Stimulated activated naive B cell treated with anti-CD40 and anti-IgM and Interleukin-4, amounts not matched to agents 10 μg/mL and 1 μg/mL and 100 μg/mL, for 72 hours (primary cell): ENCODE measurements at regions not wholly inside any gene's neighbourhood (a gene's known extent, or its start where the extent isn't known, plus 50 kb on each side); places are given as distances from the start of the nearest gene placed in this dataset.

ENCODE experiments used
- ATAC-seq, 2 donors: fragments of 150-1000 bp; cut with Tn5 transposase; replicated peaks; 2 replicates each; pipeline ENCODE4 v1.10.0; 2021; ENCODE audit warnings: moderate library complexity in 1 of 2
- DNase-seq: peaks from one replicate; pipeline ENCODE4 v3.0.0; 2021
- H3K27ac Mint-ChIP-seq: one replicate; pipeline ENCODE4 v1.8.0; 2022; ENCODE audit warnings: mild to moderate bottlenecking, mixed read lengths
- H3K27me3 Mint-ChIP-seq, 2 donors: one replicate each; pipeline ENCODE4 v1.8.0; 2022; ENCODE audit warnings: mixed read lengths in 2 of 2
- H3K36me3 Mint-ChIP-seq, 2 donors: one replicate each; pipeline ENCODE4 v1.8.0; 2022; ENCODE audit warnings: mixed read lengths in 2 of 2, mild to moderate bottlenecking in 1 of 2
- H3K4me1 Mint-ChIP-seq, 2 donors: one replicate each; pipeline ENCODE4 v1.8.0; 2022; ENCODE audit warnings: mixed read lengths in 2 of 2, mild to moderate bottlenecking in 1 of 2
- H3K4me3 Mint-ChIP-seq, 2 donors: one replicate each; pipeline ENCODE4 v1.8.0; 2022; ENCODE audit warnings: mild to moderate bottlenecking in 2 of 2, mixed read lengths in 2 of 2, moderate library complexity in 1 of 2
- H3K9me3 Mint-ChIP-seq, 2 donors: one replicate each; pipeline ENCODE4 v1.8.0; 2022; ENCODE audit warnings: mixed read lengths in 2 of 2, mild to moderate bottlenecking in 1 of 2

GRCh38 chr12:115588131-115588530, 689.4 kb downstream of the MED13L start:
- Mint-ChIP-seq H3K36me3 (no peaks in the 10 kb centered on the region), H3K27ac (no peak overlapping the region), H3K27me3 (peaks cover 7 to 17% of the 10 kb centered on the region in 2 donors), H3K4me1 (no peaks in the 10 kb centered on the region), H3K4me3 (no peak overlapping the region), H3K9me3 (peaks cover 8 to 14% of the 10 kb centered on the region in 2 donors)
- DNase-seq (no peak), ATAC-seq (no peak)

DNA sequence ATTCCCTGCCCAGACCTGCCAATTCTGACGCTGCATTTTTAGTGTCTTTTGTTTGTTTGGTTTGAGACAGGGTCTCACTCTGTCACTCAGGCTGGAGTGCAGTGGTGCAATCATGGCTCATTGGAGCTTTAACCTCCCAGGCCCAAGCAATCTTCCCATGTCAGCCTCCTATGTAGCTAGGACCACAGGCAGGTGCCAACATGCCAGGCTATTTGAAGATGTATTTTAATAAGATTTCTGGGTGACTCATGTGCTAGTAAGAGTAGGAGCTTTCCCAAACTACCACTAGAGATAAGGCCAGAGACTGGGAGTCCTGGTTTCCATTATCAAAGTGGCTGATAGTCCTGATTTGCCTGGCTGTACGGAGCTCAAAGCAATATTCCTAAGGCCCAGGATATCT, 693.3 kb downstream of the MED13L start:
- DNase-seq (no peak), ATAC-seq (no peak)
- Mint-ChIP-seq H3K9me3 (peaks cover 0 to 5% of the 10 kb centered on the region in 2 donors), H3K4me1 (no peaks in the 10 kb centered on the region), H3K27ac (no peak overlapping the region), H3K4me3 (no peak overlapping the region), H3K36me3 (no peaks in the 10 kb centered on the region), H3K27me3 (peaks cover 7 to 17% of the 10 kb centered on the region in 2 donors)

- Mint-ChIP-seq H3K9me3 (peaks cover 0 to 4% of the 10 kb centered on the region in 2 donors), H3K27me3 (peaks cover 7 to 17% of the 10 kb centered on the region in 2 donors), H3K36me3 (no peaks in the 10 kb centered on the region), H3K27ac (no peak overlapping the region), H3K4me1 (no peaks in the 10 kb centered on the region), H3K4me3 (no peak overlapping the region)
- no peak for DNase-seq
- ATAC-seq = no peak
Measured at GRCh38 chr12:115583591-115583990, 693.9 kb downstream of the MED13L start.

DNA sequence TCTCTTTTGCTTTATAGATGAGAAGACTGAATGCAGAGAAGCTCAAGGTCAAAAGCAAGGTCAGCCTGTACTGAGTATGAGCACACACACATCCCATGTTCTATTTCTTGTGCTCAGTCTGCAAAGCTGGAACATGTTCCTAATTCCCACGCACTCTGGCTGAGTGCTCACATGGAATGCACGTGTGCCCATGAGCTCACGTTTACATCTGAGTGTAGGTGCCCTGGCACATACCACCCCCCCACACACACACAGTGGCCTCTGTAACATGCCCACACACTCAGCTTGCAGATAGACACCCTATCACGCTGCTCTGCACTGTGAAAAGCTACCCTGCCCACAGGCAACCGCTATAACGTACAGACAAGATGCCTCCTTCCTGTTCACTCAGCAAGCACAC, 700.1 kb downstream of the MED13L start:
- Mint-ChIP-seq H3K4me3 (no peak overlapping the region), H3K4me1 (no peaks in the 10 kb centered on the region), H3K9me3 (no peaks in the 10 kb centered on the region), H3K27me3 (peaks cover 0 to 7% of the 10 kb centered on the region in 2 donors), H3K27ac (no peak overlapping the region), H3K36me3 (no peaks in the 10 kb centered on the region)
- no peak for ATAC-seq
- no peak for DNase-seq

- H3K27me3 Mint-ChIP-seq = peaks cover 0 to 7% of the 10 kb centered on the region in 2 donors
- H3K4me3 Mint-ChIP-seq = no peak overlapping the region
- H3K27ac Mint-ChIP-seq = no peak overlapping the region
- H3K36me3 Mint-ChIP-seq = peaks cover 0 to 4% of the 10 kb centered on the region in 2 donors
- DNase-seq = no peak
- peaks cover 4 to 6% of the 10 kb centered on the region in 2 donors for H3K9me3 Mint-ChIP-seq
- no peaks in the 10 kb centered on the region for H3K4me1 Mint-ChIP-seq
- ATAC-seq = no peak
Measured at GRCh38 chr12:115574826-115575225, 702.7 kb downstream of the MED13L start.

DNA sequence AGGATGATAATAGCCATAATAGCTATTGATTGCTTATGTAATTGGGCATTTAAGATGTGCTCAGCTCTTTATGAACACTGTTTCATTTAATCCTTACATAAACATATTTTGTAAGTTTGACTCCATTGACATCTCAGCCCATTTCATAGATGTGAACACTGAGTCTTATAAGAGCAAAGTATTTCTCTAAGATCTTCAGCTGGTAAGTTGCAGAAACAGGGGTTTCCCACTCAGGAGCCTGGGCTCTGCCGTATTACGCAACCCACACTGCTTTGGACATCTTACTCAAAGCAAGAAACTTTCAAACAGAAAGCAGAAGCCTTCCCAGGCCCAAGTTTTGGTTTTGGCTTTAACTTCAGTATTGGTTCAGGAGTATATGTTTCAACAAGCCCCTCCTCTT, 705.1 kb downstream of the MED13L start:
- DNase-seq (no peak), ATAC-seq (no peak)
- no peak overlapping the region for H3K27ac Mint-ChIP-seq
- H3K27me3 Mint-ChIP-seq = peaks cover 0 to 4% of the 10 kb centered on the region in 2 donors
- H3K4me1 Mint-ChIP-seq = no peaks in the 10 kb centered on the region
- H3K9me3 Mint-ChIP-seq = peaks cover 4 to 6% of the 10 kb centered on the region in 2 donors
- no peak overlapping the region for H3K4me3 Mint-ChIP-seq
- H3K36me3 Mint-ChIP-seq = peaks cover 0 to 4% of the 10 kb centered on the region in 2 donors

DNA sequence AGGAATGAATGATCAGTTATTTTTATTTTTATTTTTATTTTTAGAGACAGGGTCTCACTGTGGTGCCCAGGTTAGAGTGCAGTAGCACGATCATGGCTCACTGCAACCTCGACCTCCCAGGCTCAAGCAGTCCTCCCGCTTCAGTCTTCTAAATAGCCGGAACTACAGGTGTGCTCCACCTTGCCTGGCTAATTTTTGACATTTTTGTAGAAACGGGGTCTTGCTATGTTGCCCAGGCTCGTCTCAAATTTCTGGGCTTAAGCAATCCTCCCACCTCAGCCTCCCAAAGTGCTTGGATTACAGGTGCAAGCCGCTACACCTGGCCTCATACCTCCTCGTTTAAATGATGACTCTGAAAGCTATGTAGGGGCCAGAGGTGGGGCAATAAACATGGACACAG, 706.0 kb downstream of the MED13L start:
- H3K36me3 Mint-ChIP-seq = peaks cover 0 to 4% of the 10 kb centered on the region in 2 donors
- H3K27me3 Mint-ChIP-seq = peaks cover 0 to under 1% of the 10 kb centered on the region in 2 donors
- peaks cover 4 to 6% of the 10 kb centered on the region in 2 donors for H3K9me3 Mint-ChIP-seq
- DNase-seq (no peak), ATAC-seq (no peak)
- no peaks in the 10 kb centered on the region for H3K4me1 Mint-ChIP-seq
- H3K27ac Mint-ChIP-seq = no peak overlapping the region
- H3K4me3 Mint-ChIP-seq = no peak overlapping the region

- H3K4me1 Mint-ChIP-seq = no peaks in the 10 kb centered on the region
- H3K9me3 Mint-ChIP-seq = peaks cover 4 to 6% of the 10 kb centered on the region in 2 donors
- H3K27ac Mint-ChIP-seq = no peak overlapping the region
- DNase-seq (no peak), ATAC-seq (no peak)
- H3K27me3 Mint-ChIP-seq = peaks cover 0 to 3% of the 10 kb centered on the region in 2 donors
- H3K4me3 Mint-ChIP-seq = no peak overlapping the region
- H3K36me3 Mint-ChIP-seq = peaks cover 0 to 4% of the 10 kb centered on the region in 2 donors
Measured at GRCh38 chr12:115571027-115571426, 706.5 kb downstream of the MED13L start.

- ATAC-seq (no peak), DNase-seq (no peak)
- no peaks in the 10 kb centered on the region for H3K4me1 Mint-ChIP-seq
Measured at GRCh38 chr12:115570069-115570777, 707.3 kb downstream of the MED13L start.

DNA sequence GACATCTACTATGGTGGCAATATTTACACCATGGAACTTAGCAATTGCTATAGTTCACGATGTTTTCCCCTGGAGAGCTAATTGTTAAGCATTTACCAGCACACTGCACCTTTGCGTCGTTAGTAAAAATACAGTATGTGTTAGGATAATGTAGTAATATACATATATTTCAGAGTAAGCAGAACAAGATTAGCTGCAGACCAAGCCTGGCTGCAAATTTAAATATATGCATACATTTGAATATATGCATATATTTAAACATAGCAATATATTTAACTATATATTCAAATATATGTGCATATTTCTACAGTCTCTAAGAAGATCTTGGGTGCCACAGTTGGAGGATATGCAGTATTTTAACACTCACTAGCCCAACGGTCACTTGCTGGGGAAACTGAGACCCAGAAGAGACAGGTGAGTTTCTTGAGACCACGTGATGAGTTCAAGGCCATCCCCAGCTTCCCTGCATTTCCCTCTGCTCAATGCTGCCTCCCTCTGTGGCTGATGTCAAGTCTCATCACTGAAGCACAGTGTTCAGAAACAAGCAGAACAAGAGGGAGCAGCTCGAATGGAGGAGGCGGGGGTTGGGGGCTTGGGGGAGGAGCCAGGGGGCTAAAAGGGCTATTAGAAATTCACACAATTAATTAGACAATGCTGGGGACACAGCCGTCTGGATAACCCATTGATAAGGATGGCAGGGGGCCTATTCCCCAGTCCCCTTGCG, 708.0 kb downstream of the MED13L start:
- H3K27me3 Mint-ChIP-seq = peaks cover 0 to 8% of the 10 kb centered on the region in 2 donors
- H3K4me3 Mint-ChIP-seq = no peak overlapping the region
- ATAC-seq (no peak), DNase-seq (no peak)
- no peak overlapping the region for H3K27ac Mint-ChIP-seq
- peaks cover 4 to 6% of the 10 kb centered on the region in 2 donors for H3K9me3 Mint-ChIP-seq
- peaks cover 0 to 4% of the 10 kb centered on the region in 2 donors for H3K36me3 Mint-ChIP-seq
- no peaks in the 10 kb centered on the region for H3K4me1 Mint-ChIP-seq

More at GRCh38 chr12:115570069-115570777, 707.3 kb downstream of the MED13L start:
- Mint-ChIP-seq H3K36me3 (peaks cover 0 to 4% of the 10 kb centered on the region in 2 donors), H3K4me3 (no peak overlapping the region), H3K9me3 (peaks cover 4 to 6% of the 10 kb centered on the region in 2 donors), H3K27me3 (peaks cover 0 to 8% of the 10 kb centered on the region in 2 donors), H3K27ac (no peak overlapping the region)

DNA sequence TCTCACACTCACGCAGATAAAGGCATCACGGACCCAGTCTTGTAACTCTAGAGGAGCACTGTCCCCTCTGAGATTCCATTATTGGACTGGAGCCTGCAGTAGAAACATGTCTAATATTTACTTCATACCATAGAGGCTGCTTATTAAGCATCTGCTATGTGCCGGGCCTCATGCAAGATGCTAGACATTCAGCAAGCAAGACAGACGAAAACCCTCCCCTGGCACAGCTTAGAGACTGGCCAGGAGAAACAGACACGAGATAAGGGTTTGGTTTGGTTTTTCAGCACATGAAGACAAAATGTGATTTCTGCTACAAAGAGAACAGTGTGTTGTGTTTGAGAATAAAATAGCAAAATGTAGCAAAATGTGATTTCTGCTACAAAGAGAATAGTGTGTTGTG, 719.2 kb downstream of the MED13L start:
- no peaks in the 10 kb centered on the region for H3K9me3 Mint-ChIP-seq
- no peak for DNase-seq
- H3K4me3 Mint-ChIP-seq = no peak overlapping the region
- ATAC-seq = no peak
- no peaks in the 10 kb centered on the region for H3K27me3 Mint-ChIP-seq
- no peak overlapping the region for H3K27ac Mint-ChIP-seq
- H3K4me1 Mint-ChIP-seq = no peaks in the 10 kb centered on the region
- H3K36me3 Mint-ChIP-seq = no peaks in the 10 kb centered on the region

DNA sequence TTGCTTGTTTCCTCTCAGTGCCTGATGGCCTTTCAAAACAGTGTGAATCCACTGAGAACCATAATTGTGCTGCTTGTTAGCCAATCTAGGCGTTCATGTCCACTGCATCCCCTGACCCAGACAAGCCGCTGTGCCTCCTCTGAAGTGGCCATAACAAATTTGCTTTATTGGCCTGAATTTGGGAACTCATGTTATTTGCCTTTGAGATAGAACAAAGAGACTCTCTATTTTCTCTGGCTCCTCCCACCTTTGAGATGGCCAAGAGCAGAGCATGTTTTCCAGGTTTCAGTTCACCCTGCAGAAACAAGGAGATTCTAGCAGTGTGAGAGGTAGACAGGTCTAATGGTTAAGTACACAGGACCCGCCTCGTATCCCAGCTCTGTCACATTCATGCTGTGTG, 723.9 kb downstream of the MED13L start:
- H3K27ac Mint-ChIP-seq = no peak overlapping the region
- H3K27me3 Mint-ChIP-seq = no peaks in the 10 kb centered on the region
- ATAC-seq (no peak), DNase-seq (no peak)
- H3K9me3 Mint-ChIP-seq = peaks cover 3% of the 10 kb centered on the region in 2 donors
- H3K36me3 Mint-ChIP-seq = no peaks in the 10 kb centered on the region
- H3K4me1 Mint-ChIP-seq = no peaks in the 10 kb centered on the region
- no peak overlapping the region for H3K4me3 Mint-ChIP-seq

GRCh38 chr12:115543269-115543668, 734.2 kb downstream of the MED13L start:
- no peak for ATAC-seq
- Mint-ChIP-seq H3K4me1 (no peaks in the 10 kb centered on the region), H3K27ac (no peak overlapping the region), H3K36me3 (no peaks in the 10 kb centered on the region), H3K4me3 (no peak overlapping the region), H3K9me3 (peaks cover 5 to 21% of the 10 kb centered on the region in 2 donors), H3K27me3 (peaks cover 0 to 15% of the 10 kb centered on the region in 2 donors)
- DNase-seq = no peak

DNA sequence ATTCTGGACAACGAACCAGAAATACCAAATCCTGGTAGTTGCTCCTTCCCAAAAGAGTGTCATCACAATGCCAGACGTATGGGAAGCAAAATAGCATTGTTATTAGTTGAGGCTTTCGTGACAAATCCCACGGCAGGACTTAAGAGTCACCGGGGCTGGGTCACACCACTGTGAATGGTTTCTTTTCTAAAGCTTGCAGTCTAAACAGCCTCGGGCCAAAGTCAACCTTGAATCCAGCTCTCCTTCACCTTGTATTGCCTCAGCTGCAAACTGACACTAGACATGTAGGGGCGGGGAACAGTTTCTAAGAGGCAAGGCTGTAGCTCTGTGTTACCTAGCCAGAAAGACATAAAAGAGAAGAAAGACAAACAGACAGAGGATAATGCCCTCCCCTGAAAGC, 734.8 kb downstream of the MED13L start:
- ATAC-seq (no peak), DNase-seq (no peak)
- Mint-ChIP-seq H3K36me3 (no peaks in the 10 kb centered on the region), H3K9me3 (peaks cover 5 to 23% of the 10 kb centered on the region in 2 donors), H3K4me3 (no peak overlapping the region), H3K27ac (no peak overlapping the region), H3K4me1 (no peaks in the 10 kb centered on the region), H3K27me3 (peaks cover 0 to 15% of the 10 kb centered on the region in 2 donors)

DNA sequence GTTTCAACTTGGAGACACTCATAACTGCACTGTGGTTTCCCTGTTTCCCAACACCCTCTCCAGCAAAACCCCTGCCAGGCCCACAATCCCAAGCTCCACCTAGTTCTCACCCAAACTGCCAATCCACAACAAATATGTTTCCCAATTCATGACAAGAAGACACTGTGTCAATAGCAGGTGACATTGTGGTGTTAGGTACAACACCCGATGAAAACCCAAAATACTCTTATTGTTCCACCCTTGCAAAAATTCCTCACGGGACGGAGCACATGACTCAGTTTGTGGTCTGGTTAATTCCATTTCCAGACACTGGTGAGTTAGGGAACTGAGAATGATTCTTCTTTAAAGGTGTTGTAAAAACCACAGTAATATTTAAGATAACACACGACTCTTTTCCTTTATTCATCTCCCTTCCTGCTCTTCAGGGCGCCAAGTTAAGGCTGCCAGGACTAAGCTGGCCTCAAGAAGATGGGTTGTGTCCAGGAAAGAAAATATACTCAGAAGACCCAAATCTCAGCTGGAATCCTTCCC, 735.5 kb downstream of the MED13L start:
- Mint-ChIP-seq H3K9me3 (peaks cover 9 to 21% of the 10 kb centered on the region in 2 donors), H3K27ac (no peak overlapping the region), H3K4me3 (no peak overlapping the region), H3K27me3 (peaks cover 0 to 15% of the 10 kb centered on the region in 2 donors), H3K4me1 (no peaks in the 10 kb centered on the region), H3K36me3 (no peaks in the 10 kb centered on the region)
- DNase-seq = no peak
- no peak for ATAC-seq
